ENCODE measurements at regions not wholly inside any gene's neighbourhood (a gene's known extent, or its start where the extent isn't known, plus 50 kb on each side); places are given as distances from the start of the nearest gene placed in this dataset.

- Histone ChIP-seq H3K4me3 (no peak overlapping the region), H3K27ac (no peak overlapping the region), H3K9me3 (no peaks in the 10 kb centered on the region), H3K4me1 (no peaks in the 10 kb centered on the region), H3K27me3 (no peaks in the 10 kb centered on the region), H3K36me3 (no peaks in the 10 kb centered on the region)
- TF ChIP-seq CTCF (IDR thresholded peaks at IDR 0.05) (no peak), EP300 (IDR thresholded peaks at IDR 0.05; ENCODE audit: low read depth) (no peak), POLR2AphosphoS5 (IDR thresholded peaks at IDR 0.05) (no peak), POLR2A (IDR thresholded peaks at IDR 0.05) (no peak)
- in situ Hi-C loops (cut with MboI; ENCODE audit: low pct_ligation_motif_present in 1 of 4, low pct_unique_long_range_greater_than_20kb in 1 of 4, low sequenced_read_pairs in 3 of 4) (no loop called here), intact Hi-C loops (cut with DNase I; ENCODE audit: low total_unique reads) (loop anchor here (5.0 kb wide), 1 partner anchor 1697 kb away; no protein-coding TSS in a partner anchor)
- WGBS, 2 donors (ENCODE audit: low coverage in 1 of 2), result 80% methylated on average over 8 of the region's 8 CpGs
- no peak for DNase-seq
These were observed 318.1 kb upstream of the IGF1R start for GRCh38 chr15:98330258-98330657.

- in situ Hi-C loops (cut with MboI; ENCODE audit: low pct_ligation_motif_present in 1 of 4, low pct_unique_long_range_greater_than_20kb in 1 of 4, low sequenced_read_pairs in 3 of 4) (no loop called here), intact Hi-C loops (cut with DNase I; ENCODE audit: low total_unique reads) (loop anchor here (5.0 kb wide), 1 partner anchor 1696 kb away; no protein-coding TSS in a partner anchor)
- WGBS, 2 donors (ENCODE audit: low coverage in 1 of 2), result 30 to 45% methylated on average over 3 to 10 of the region's 10 CpGs
These were observed 317.5 kb upstream of the IGF1R start for GRCh38 chr15:98330692-98331435.

GRCh38 chr15:98331676-98332075 lies 316.7 kb upstream of the IGF1R start:
- TF ChIP-seq EP300 (IDR thresholded peaks at IDR 0.05; ENCODE audit: low read depth), result no peak
- no peak for TF ChIP-seq CTCF (IDR thresholded peaks at IDR 0.05)
- TF ChIP-seq POLR2AphosphoS5 (IDR thresholded peaks at IDR 0.05), result no peak
- no peak for TF ChIP-seq POLR2A (IDR thresholded peaks at IDR 0.05)
- in situ Hi-C loops (cut with MboI; ENCODE audit: low pct_ligation_motif_present in 1 of 4, low pct_unique_long_range_greater_than_20kb in 1 of 4, low sequenced_read_pairs in 3 of 4), result no loop called here
- H3K4me3 ChIP-seq, result no peak overlapping the region
- DNase-seq, result no peak
- H3K4me1 ChIP-seq, result no peaks in the 10 kb centered on the region
- no peak overlapping the region for H3K27ac ChIP-seq
- no peaks in the 10 kb centered on the region for H3K9me3 ChIP-seq
- H3K36me3 ChIP-seq, result no peaks in the 10 kb centered on the region
- no peaks in the 10 kb centered on the region for H3K27me3 ChIP-seq
- intact Hi-C loops (cut with DNase I; ENCODE audit: low total_unique reads), result loop anchor here (5.0 kb wide), 1 partner anchor 1696 kb away; no protein-coding TSS in a partner anchor
- WGBS, 2 donors (ENCODE audit: low coverage in 1 of 2), result 80 to 90% methylated on average over 2 to 4 of the region's 4 CpGs

More at GRCh38 chr15:98330692-98331435, 317.5 kb upstream of the IGF1R start:
- Histone ChIP-seq H3K27ac (no peak overlapping the region), H3K9me3 (no peaks in the 10 kb centered on the region), H3K27me3 (no peaks in the 10 kb centered on the region), H3K4me3 (no peak overlapping the region), H3K36me3 (no peaks in the 10 kb centered on the region), H3K4me1 (no peaks in the 10 kb centered on the region)
- TF ChIP-seq CTCF (IDR thresholded peaks at IDR 0.05), result no peak
- TF ChIP-seq POLR2A (IDR thresholded peaks at IDR 0.05), result no peak
- TF ChIP-seq POLR2AphosphoS5 (IDR thresholded peaks at IDR 0.05), result no peak
- TF ChIP-seq EP300 (IDR thresholded peaks at IDR 0.05; ENCODE audit: low read depth), result no peak
- DNase-seq, result no peak

GRCh38 chr15:98333251-98333650 lies 315.1 kb upstream of the IGF1R start:
- Histone ChIP-seq H3K36me3 (no peaks in the 10 kb centered on the region), H3K4me3 (no peak overlapping the region), H3K4me1 (no peaks in the 10 kb centered on the region), H3K27me3 (no peaks in the 10 kb centered on the region), H3K27ac (no peak overlapping the region), H3K9me3 (no peaks in the 10 kb centered on the region)
- TF ChIP-seq EP300 (IDR thresholded peaks at IDR 0.05; ENCODE audit: low read depth) (no peak), CTCF (IDR thresholded peaks at IDR 0.05) (no peak), POLR2AphosphoS5 (IDR thresholded peaks at IDR 0.05) (no peak), POLR2A (IDR thresholded peaks at IDR 0.05) (no peak)
- in situ Hi-C loops (cut with MboI; ENCODE audit: low pct_ligation_motif_present in 1 of 4, low pct_unique_long_range_greater_than_20kb in 1 of 4, low sequenced_read_pairs in 3 of 4), result no loop called here
- no peak for DNase-seq
- intact Hi-C loops (cut with DNase I; ENCODE audit: low total_unique reads), result loop anchor here (5.0 kb wide), 1 partner anchor 1694 kb away; no protein-coding TSS in a partner anchor
- WGBS, 2 donors (ENCODE audit: low coverage in 1 of 2), result 64% methylated on average over 7 of the region's 7 CpGs; no CpG with 5 or more reads in 1 of the 2 donors
